ENCODE measurements at regions not wholly inside any gene's neighbourhood (a gene's known extent, or its start where the extent isn't known, plus 50 kb on each side); places are given as distances from the start of the nearest gene placed in this dataset.

GRCh38 chr20:60642541-60642940, 609.5 kb upstream of the CDH4 start:
- TF ChIP-seq RAD21 (IDR thresholded peaks at IDR 0.05; ENCODE audit: low read length) (no peak), MAZ (IDR thresholded peaks at IDR 0.05; ENCODE audit: borderline replicate concordance, low read depth, low read length) (no peak), ELK1 (IDR thresholded peaks at IDR 0.05; ENCODE audit: borderline replicate concordance, low read depth, low read length) (no peak), RCOR1 (IDR thresholded peaks at IDR 0.05; ENCODE audit: insufficient replicate concordance, low read length) (no peak), USF2 (IDR thresholded peaks at IDR 0.05; ENCODE audit: low read depth, low read length) (no peak), FOS (IDR thresholded peaks at IDR 0.05; ENCODE audit: low read depth, low read length) (no peak), NFE2L2 (IDR thresholded peaks at IDR 0.05; ENCODE audit: low read depth, low read length) (no peak), BHLHE40 (IDR thresholded peaks at IDR 0.05; ENCODE audit: low read depth, low read length) (no peak), MAFK (IDR thresholded peaks at IDR 0.05; ENCODE audit: low read depth, low read length) (no peak), POLR2A (IDR thresholded peaks at IDR 0.05; ENCODE audit: low read depth, low read length) (no peak), CEBPB (IDR thresholded peaks at IDR 0.05; ENCODE audit: low read depth, low read length) (no peak), SMC3 (IDR thresholded peaks at IDR 0.05; ENCODE audit: low read depth, low read length) (no peak), RFX5 (IDR thresholded peaks at IDR 0.05; ENCODE audit: low read depth, low read length) (no peak), CHD1 (IDR thresholded peaks at IDR 0.05; ENCODE audit: low read depth, low read length) (no peak), CTCF (conservative IDR thresholded peaks at IDR 0.05; ENCODE audit: low read depth, low read length) (no peak), MXI1 (IDR thresholded peaks at IDR 0.05; ENCODE audit: borderline replicate concordance, low read depth, low read length) (no peak)
- Histone ChIP-seq H3K56ac (ENCODE audit: extremely low read depth, insufficient read depth, low read length) (no peak overlapping the region), H3K18ac (ENCODE audit: low read depth, low read length) (no peak overlapping the region), H3K27ac (ENCODE audit: insufficient read depth, low read length) (no peak overlapping the region), H4K20me1 (ENCODE audit: insufficient read depth, low read length) (no peaks in the 10 kb centered on the region), H3K79me1 (ENCODE audit: low read depth in 1 of 2, low read length in 2 of 2) (no peaks in the 10 kb centered on the region), H3K4ac (ENCODE audit: low read depth, low read length) (no peak overlapping the region), H3K9me1 (ENCODE audit: insufficient read depth, low read length) (no peaks in the 10 kb centered on the region), H4K8ac (ENCODE audit: low read depth in 2 of 2, low read length in 2 of 2) (no peak overlapping the region), H2BK20ac (ENCODE audit: low read depth, low read length) (no peak overlapping the region), H3K36me3 (ENCODE audit: control insufficient read depth, insufficient read depth, low read length) (no peaks in the 10 kb centered on the region), H2BK120ac (ENCODE audit: low read depth, low read length) (no peak overlapping the region), H3K27me3 (ENCODE audit: control insufficient read depth, insufficient read depth, low read length) (no peaks in the 10 kb centered on the region), H4K91ac (ENCODE audit: insufficient read depth, low read depth, low read length) (no peak overlapping the region), H2AK9ac (replicated peaks; ENCODE audit: low read depth, low read length, poor library complexity) (no peak overlapping the region), H3K4me3 (ENCODE audit: insufficient read depth, low read depth, low read length) (no peak overlapping the region), H3K9ac (ENCODE audit: low read depth, low read length) (no peak overlapping the region), H3K4me1 (ENCODE audit: control insufficient read depth, insufficient read depth, low read length) (no peaks in the 10 kb centered on the region), H2AFZ (replicated peaks; ENCODE audit: low read length, poor library complexity) (no peak overlapping the region), H3K9me3 (ENCODE audit: control insufficient read depth, insufficient read depth, low read length) (peaks cover 29% of the 10 kb centered on the region), H3K14ac (replicated peaks; ENCODE audit: low read depth, low read length) (no peak overlapping the region), H3K23ac (ENCODE audit: low read depth, low read length) (no peak overlapping the region), H2AK5ac (ENCODE audit: low read depth, low read length) (no peak overlapping the region), H4K5ac (ENCODE audit: low read depth, low read length) (no peak overlapping the region), H3K4me2 (ENCODE audit: low read depth, low read length) (no peak overlapping the region), H2BK15ac (ENCODE audit: low read depth, low read length) (no peak overlapping the region), H2BK5ac (ENCODE audit: low read depth, low read length, poor library complexity, severe bottlenecking) (no peak overlapping the region)
- WGBS, 2 experiments (ENCODE audit: extremely low coverage in 2 of 2, insufficient read length in 1 of 2) = 47% methylated on average over 2 of the region's 4 CpGs; no CpG with 5 or more reads in 1 of the 2 experiments
- BruUV-seq (replicated peaks) = no TSS peak
- in situ Hi-C loops (cut with MboI; ENCODE audit: low sequenced_read_pairs) (no loop called here), intact Hi-C loops (cut with micrococcal nuclease) (no loop called here), dilution Hi-C loops (cut with HindIII; ENCODE audit: low sequenced_read_pairs, unreplicated experiment) (no loop called here)
- ChIA-PET POLR2A (ENCODE audit: unreplicated experiment) (no interaction called here), CTCF (no interaction called here)
- ATAC-seq (ENCODE audit: low read depth) (no peak), DNase-seq (no peak)
